ENCODE measurements at regions not wholly inside any gene's neighbourhood (a gene's known extent, or its start where the extent isn't known, plus 50 kb on each side); places are given as distances from the start of the nearest gene placed in this dataset.

GRCh38 chrX:40496728-40497127 lies 84.0 kb upstream of the ATP6AP2 start:
- H3K4me3 ChIP-seq (ENCODE audit: low read depth, low read length) = no peak overlapping the region
- DNase-seq = peak; percentile 6
- no peak overlapping the region for H3K27ac ChIP-seq
- no peaks in the 10 kb centered on the region for H3K36me3 ChIP-seq (replicated peaks)
- in situ Hi-C loops (cut with HindIII; ENCODE audit: low pct_ligation_motif_present, low sequenced_read_pairs) = no loop called here
- TF ChIP-seq, protein P1, sequence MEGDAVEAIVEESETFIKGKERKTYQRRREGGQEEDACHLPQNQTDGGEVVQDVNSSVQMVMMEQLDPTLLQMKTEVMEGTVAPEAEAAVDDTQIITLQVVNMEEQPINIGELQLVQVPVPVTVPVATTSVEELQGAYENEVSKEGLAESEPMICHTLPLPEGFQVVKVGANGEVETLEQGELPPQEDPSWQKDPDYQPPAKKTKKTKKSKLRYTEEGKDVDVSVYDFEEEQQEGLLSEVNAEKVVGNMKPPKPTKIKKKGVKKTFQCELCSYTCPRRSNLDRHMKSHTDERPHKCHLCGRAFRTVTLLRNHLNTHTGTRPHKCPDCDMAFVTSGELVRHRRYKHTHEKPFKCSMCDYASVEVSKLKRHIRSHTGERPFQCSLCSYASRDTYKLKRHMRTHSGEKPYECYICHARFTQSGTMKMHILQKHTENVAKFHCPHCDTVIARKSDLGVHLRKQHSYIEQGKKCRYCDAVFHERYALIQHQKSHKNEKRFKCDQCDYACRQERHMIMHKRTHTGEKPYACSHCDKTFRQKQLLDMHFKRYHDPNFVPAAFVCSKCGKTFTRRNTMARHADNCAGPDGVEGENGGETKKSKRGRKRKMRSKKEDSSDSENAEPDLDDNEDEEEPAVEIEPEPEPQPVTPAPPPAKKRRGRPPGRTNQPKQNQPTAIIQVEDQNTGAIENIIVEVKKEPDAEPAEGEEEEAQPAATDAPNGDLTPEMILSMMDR (IDR thresholded peaks at IDR 0.05; ENCODE audit: low read depth, low read length, missing control alignments) = peak; percentile 55
- no peaks in the 10 kb centered on the region for H3K27me3 ChIP-seq (replicated peaks)

DNA sequence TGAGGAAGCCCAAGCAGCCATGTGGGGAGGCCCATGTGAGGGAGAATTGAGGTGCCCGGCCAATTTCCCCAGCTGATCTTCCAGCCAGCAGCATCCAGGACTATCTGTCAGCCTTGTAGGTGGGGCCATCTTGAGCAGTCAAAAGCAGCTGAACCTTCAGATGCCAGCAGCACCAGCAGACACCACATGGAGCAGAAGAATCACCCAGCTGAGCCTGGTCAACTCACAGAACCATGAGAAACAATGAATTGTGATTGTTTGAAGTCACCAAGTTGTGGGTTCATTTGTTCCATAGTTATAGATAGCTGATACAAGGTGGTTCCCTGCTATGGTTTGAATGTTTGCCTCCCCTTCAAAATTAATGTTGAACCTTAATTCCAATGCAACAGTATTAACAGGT lies 85.1 kb upstream of the ATP6AP2 start:
- H3K27ac ChIP-seq = no peak overlapping the region
- H3K36me3 ChIP-seq (replicated peaks) = no peaks in the 10 kb centered on the region
- no peaks in the 10 kb centered on the region for H3K27me3 ChIP-seq (replicated peaks)
- H3K4me3 ChIP-seq (ENCODE audit: low read depth, low read length) = no peak overlapping the region
- no peak for DNase-seq
- TF ChIP-seq, protein P1 (IDR thresholded peaks at IDR 0.05; ENCODE audit: low read depth, low read length, missing control alignments) = no peak
- in situ Hi-C loops (cut with HindIII; ENCODE audit: low pct_ligation_motif_present, low sequenced_read_pairs) = no loop called here

GRCh38 chrX:40494005-40494404 lies 86.8 kb upstream of the ATP6AP2 start:
- H3K27ac ChIP-seq = no peak overlapping the region
- TF ChIP-seq, protein P1 (IDR thresholded peaks at IDR 0.05; ENCODE audit: low read depth, low read length, missing control alignments) = no peak
- no peak for DNase-seq
- in situ Hi-C loops (cut with HindIII; ENCODE audit: low pct_ligation_motif_present, low sequenced_read_pairs) = no loop called here
- no peak overlapping the region for H3K4me3 ChIP-seq (ENCODE audit: low read depth, low read length)
- H3K36me3 ChIP-seq (replicated peaks) = no peaks in the 10 kb centered on the region
- H3K27me3 ChIP-seq (replicated peaks) = no peaks in the 10 kb centered on the region

GRCh38 chrX:40488296-40488695 lies 92.5 kb upstream of the ATP6AP2 start:
- no peak overlapping the region for H3K27ac ChIP-seq
- in situ Hi-C loops (cut with HindIII; ENCODE audit: low pct_ligation_motif_present, low sequenced_read_pairs) = no loop called here
- DNase-seq = no peak

GRCh38 chrX:40485973-40486372 lies 94.8 kb upstream of the ATP6AP2 start:
- Histone ChIP-seq H3K27me3 (replicated peaks) (no peaks in the 10 kb centered on the region), H3K4me3 (ENCODE audit: low read depth, low read length) (no peak overlapping the region), H3K36me3 (replicated peaks) (no peaks in the 10 kb centered on the region), H3K27ac (no peak overlapping the region)
- TF ChIP-seq, protein P1 (IDR thresholded peaks at IDR 0.05; ENCODE audit: low read depth, low read length, missing control alignments) = no peak
- no peak for DNase-seq
- in situ Hi-C loops (cut with HindIII; ENCODE audit: low pct_ligation_motif_present, low sequenced_read_pairs) = no loop called here

More at GRCh38 chrX:40488296-40488695, 92.5 kb upstream of the ATP6AP2 start:
- H3K4me3 ChIP-seq (ENCODE audit: low read depth, low read length) = no peak overlapping the region
- H3K27me3 ChIP-seq (replicated peaks) = no peaks in the 10 kb centered on the region
- no peaks in the 10 kb centered on the region for H3K36me3 ChIP-seq (replicated peaks)
- TF ChIP-seq, protein P1 (IDR thresholded peaks at IDR 0.05; ENCODE audit: low read depth, low read length, missing control alignments) = no peak

GRCh38 chrX:40485102-40485826 lies 95.5 kb upstream of the ATP6AP2 start:
- no peaks in the 10 kb centered on the region for H3K36me3 ChIP-seq (replicated peaks)
- TF ChIP-seq, protein P1 (IDR thresholded peaks at IDR 0.05; ENCODE audit: low read depth, low read length, missing control alignments) = no peak
- no peaks in the 10 kb centered on the region for H3K27me3 ChIP-seq (replicated peaks)
- H3K27ac ChIP-seq = no peak overlapping the region
- in situ Hi-C loops (cut with HindIII; ENCODE audit: low pct_ligation_motif_present, low sequenced_read_pairs) = no loop called here
- DNase-seq = no peak
- H3K4me3 ChIP-seq (ENCODE audit: low read depth, low read length) = no peak overlapping the region

All from brain microvascular endothelial cell (primary cell).